SKM-1 treated with dmso at 0.1 percent for 144 hours (cell line): ENCODE measurements at regions not wholly inside any gene's neighbourhood (a gene's known extent, or its start where the extent isn't known, plus 50 kb on each side); places are given as distances from the start of the nearest gene placed in this dataset.

ENCODE experiments used
- DNase-seq: peaks from one replicate; lab custom pipeline; 2025; ENCODE audit not compliant: unreplicated experiment; lab: John Stamatoyannopoulos, UW

DNA sequence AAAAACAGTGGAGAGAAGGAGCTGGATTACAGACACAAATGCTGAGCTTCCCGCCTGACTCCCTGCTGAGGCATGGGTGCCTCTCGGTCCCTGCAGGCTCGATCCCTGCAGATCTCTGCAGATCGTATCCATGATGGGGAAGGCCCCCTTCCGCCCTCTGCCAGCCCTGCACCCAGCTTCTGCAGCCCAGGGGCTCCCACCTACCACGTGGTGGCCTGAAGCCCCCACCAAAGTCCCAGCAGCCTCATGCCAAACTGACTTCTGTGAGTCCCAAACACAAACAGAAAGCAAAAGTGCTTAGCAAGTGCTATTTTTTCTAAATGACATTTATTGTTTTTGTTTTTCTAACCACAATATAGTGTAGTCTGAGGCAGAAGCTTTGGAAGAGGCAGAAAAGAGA is 127.1 kb upstream of the CHST15 start:
- DNase-seq: no peak

- no peak for DNase-seq
Observed at GRCh38 chr10:124219655-124220054, 126.3 kb upstream of the CHST15 start.

DNA sequence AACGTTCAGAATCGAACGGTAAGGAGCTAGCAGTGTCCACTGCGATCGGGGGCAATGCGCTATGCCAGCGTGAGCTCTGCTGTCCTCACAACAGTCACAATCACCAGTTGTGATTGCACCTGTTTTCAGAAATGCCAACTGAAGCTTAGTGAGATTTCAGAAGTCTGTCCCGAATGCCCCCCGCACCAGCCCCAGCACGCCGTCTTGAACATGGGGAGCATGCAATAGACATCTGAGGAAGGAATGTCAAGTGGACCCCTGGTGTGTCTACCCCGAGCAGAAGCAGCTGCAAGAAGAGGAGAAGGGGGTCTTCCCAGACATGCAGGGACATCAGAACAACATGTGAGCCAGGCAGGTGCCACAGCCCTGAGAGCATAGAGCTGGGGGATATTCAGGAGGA is 125.7 kb upstream of the CHST15 start:
- DNase-seq: no peak

- DNase-seq: no peak
Observed at GRCh38 chr10:124217906-124218804, 124.8 kb upstream of the CHST15 start.

GRCh38 chr10:124217031-124217430 is 123.6 kb upstream of the CHST15 start:
- no peak for DNase-seq

GRCh38 chr10:124214610-124215375 is 121.4 kb upstream of the CHST15 start:
- no peak for DNase-seq

DNA sequence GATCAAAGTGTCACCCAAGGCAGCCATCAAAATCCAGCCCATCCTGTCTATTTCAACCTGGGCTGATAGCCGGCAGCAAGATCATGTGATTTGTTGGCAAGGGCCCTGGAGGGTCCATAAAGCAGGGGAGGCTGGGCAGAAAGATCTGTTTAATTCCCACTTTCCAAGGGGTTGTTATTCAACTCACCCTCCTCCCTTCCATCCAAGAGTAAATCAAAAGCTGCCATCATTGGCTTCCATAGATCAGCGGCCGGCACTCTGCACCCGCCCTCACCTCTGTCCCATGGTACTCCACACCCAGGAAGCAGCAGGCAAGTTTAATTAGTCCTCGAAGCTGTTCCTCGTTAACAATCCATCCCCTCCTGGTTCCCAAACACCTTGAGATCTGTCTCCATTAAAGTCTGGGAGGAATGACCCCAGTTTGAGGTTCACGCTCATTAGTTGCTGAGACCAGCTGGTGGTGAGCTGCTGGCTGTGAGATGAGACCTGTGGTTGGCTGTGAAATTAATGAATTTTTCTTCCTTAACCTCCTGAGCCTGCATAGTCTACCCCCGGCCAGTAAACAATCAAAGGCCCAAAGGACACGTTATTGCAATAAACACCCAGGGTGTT is 120.6 kb upstream of the CHST15 start:
- DNase-seq: no peak

- no peak for DNase-seq
Observed at GRCh38 chr10:124213471-124213870, 120.1 kb upstream of the CHST15 start.

- DNase-seq: no peak
Observed at GRCh38 chr10:124212702-124213101, 119.3 kb upstream of the CHST15 start.

DNA sequence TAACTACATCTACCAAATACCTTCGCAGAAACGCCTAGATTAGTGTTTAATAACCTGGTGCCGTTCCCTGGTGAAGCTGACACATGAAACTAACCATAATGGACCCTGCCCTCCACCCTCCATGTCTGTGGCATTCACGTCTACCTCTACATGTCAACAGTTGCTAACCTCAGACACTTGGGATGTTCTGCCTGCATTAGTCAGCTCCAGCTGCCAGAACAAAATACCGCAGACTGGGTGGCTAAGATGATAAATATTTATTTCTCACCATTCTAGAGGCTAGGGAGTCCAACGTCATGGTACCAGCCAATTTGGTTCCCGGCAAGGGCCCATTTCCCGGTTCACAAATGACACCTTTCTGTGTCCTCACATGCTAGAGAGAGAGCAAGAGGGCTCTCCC is 118.5 kb upstream of the CHST15 start:
- no peak for DNase-seq

DNA sequence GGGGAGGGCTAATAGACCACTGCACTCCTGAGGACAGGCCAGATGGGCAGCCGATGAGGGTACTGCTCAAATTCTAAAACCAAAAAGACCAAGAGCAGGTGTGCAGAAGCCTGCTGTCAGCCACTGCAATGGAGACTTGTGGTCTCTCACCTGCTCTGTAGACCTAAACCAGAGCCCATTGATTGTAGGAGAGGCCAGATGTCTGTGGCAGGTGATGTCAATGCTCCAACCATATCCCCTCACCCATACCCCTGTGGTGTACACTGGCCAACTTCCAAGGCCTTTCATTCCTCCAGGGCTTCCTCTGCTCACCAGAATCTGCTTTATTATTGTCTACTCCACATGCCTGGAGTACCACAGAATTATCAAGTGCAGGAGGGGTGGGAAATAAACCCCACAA is 116.9 kb upstream of the CHST15 start:
- DNase-seq: no peak

DNA sequence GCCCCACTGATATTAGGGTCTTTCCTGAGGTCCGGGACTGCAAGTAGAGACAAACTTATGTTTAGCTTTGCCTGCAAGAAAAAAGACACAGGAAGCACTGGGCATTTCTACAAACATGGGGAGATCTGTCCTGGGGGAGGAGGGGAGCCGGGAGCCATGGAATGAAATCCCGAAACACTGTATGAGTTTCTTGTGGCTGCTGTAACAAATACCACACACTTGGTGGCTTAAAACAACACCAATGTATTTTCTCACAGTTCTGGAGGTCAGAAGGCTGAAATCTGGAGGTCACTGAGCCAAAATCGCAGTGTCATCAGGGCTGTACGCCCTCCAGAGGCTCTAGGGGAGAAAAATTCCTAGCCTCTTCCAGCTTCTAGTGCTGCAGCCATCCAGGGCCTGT is 114.0 kb upstream of the CHST15 start:
- no peak for DNase-seq

GRCh38 chr10:124206616-124207015 is 113.2 kb upstream of the CHST15 start:
- DNase-seq: no peak

- no peak for DNase-seq
Observed at GRCh38 chr10:124205432-124205831, 112.0 kb upstream of the CHST15 start.

DNA sequence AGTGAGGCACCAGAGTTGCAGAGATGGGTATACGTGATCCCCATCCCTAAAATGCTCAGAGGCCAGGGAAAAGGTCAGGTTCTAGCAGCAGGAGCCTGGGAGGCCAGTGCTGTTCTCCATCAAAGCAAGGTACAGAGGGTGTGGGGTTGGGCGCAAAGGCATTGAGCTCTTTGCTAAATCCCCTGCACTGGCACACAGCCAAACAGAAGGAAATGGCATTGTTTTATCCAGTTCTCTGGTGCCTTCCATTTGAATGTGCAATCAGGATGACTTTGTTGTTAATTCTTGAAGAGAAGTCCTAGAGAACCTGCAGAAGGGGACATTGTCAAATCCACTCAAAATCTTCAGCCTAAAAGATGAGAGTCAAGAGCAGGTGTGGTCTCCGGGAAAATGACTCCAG is 111.3 kb upstream of the CHST15 start:
- no peak for DNase-seq

DNA sequence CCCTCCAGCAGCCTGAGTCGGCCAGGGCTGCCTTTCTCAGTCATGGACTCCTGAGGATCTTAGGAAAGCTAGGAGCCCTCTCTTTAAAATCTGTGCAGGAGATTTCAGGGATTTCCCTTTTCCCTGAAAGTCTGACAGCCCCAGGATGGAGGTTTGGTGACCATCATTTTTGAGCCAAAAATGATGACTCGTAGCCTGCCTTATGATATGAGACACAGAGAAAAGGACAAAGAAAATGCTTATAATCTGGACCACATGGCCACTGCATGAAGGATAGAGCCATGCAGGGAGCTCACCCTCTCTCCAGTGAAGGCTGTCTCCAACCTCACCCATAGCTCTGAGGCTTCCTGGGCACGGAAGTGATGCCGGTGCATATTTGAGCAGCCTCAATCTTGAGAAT is 106.6 kb upstream of the CHST15 start:
- no peak for DNase-seq

GRCh38 chr10:124198871-124199270 is 105.5 kb upstream of the CHST15 start:
- no peak for DNase-seq

DNA sequence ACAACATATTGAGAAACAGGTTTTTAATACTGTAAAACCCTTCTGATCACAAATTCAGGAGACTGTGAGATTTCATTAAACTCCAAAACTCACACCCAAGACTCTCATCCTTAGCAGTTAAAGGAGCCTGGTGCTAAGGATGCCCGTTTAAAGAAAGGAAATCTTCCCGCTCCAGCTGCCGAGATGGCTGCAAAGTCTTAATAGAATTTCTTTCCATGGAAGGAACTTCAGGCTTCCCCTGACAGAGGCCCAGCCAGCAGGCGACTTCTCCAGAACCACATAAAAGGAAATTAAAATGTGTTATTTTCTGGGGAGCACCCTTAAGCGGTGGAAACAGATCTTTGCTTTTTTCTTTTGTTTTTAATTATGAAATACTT is 104.7 kb upstream of the CHST15 start:
- DNase-seq: no peak

DNA sequence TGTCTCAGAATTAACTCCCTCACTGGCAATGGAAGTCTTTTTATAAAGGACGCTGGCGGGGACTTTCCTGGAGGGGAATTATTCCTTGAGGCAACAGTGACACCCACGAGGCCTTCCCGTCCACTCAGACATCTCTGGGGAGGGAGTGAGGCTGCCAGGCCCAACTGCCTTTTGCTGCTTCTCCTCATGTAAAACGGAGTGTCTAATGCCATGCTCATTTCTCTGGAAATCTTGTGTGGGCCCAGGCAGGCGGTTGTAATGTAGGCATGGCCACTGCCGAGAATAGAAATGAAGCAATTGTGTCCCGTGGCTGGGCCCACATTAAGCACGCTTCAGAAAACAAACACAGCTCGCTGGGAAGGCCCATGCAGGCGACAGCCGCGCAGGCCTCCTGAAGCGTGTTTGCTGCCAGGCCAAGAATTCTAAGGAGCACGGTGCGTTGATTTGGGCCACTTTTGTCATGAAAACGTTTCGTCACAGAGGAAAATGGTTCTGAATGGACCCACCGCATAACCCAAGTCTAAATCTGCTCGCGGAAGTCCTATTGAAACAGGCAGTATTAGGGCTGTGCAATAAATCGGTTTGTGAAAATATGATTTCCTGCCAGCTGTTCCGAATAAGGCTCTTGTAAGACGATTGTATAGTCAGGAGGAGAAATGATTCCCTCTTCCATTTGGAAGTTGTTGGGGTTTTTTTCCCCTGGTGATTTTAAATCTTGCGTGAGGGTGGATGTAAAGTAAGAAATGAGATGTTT is 104.2 kb upstream of the CHST15 start:
- DNase-seq: no peak

DNA sequence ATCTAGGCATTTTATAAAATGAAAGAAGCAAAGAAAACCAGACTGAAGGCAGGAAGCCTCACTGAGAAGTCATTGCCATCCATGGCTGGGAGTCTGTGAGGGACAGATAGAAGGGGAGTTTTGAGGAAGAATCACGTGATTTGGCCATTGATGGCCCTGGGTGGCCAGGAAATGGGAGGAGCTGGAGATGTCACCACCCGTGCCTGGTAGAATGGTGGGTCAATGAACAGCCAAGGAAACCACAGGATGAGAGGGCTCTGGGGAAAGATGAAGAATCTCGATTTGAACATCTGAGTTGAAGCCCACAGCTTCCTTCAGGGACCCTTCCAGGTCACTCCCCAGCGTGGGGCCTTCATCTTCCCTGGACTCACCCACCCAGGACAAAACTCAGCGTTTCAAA is 103.3 kb upstream of the CHST15 start:
- no peak for DNase-seq

GRCh38 chr10:124194199-124194824 is 100.9 kb upstream of the CHST15 start:
- no peak for DNase-seq
